WTC11 (cell line): ENCODE measurements at regions not wholly inside any gene's neighbourhood (a gene's known extent, or its start where the extent isn't known, plus 50 kb on each side); places are given as distances from the start of the nearest gene placed in this dataset.

Experiments
- ATF3 ChIP-seq: sonication (generic); formaldehyde crosslinking; conservative IDR thresholded peaks from 2 replicates; pipeline ENCODE4 v1.8.1; 2022; ENCODE audit warnings: mild to moderate bottlenecking, missing genetic modification reagents
- CTCF ChIP-seq: fragments of 200-600 bp; IDR thresholded peaks from 2 replicates; pipeline ENCODE4 v1.8.0; 2022; ENCODE audit warnings: antibody characterized with exemption
- FOXJ3 ChIP-seq: sonication (generic); formaldehyde crosslinking; IDR thresholded peaks from 2 replicates; pipeline ENCODE4 v1.9.0; 2021; ENCODE audit warnings: missing genetic modification reagents, mild to moderate bottlenecking, borderline replicate concordance
- NFYB ChIP-seq: sonication (generic); formaldehyde crosslinking; conservative IDR thresholded peaks from 2 replicates; pipeline ENCODE4 v1.8.0; 2022; ENCODE audit warnings: low read depth, missing genetic modification reagents
- NR1H2 ChIP-seq: sonication (generic); formaldehyde crosslinking; IDR thresholded peaks from 2 replicates; pipeline ENCODE4 v1.9.0; 2021; ENCODE audit warnings: mild to moderate bottlenecking, moderate library complexity, missing genetic modification reagents
- NR2C2 ChIP-seq: sonication (generic); formaldehyde crosslinking; IDR thresholded peaks from 2 replicates; pipeline ENCODE4 v1.8.0; 2022; ENCODE audit warnings: mild to moderate bottlenecking, missing genetic modification reagents

GRCh38 chr2:122011493-122012270 is 256.2 kb downstream of the TSN start:
- TF ChIP-seq CTCF (no peak), NR1H2 (CRISPR knock-in tag) (no peak), NR2C2 (CRISPR knock-in tag) (no peak), FOXJ3 (CRISPR knock-in tag) (no peak), ATF3 (CRISPR knock-in tag) (no peak), NFYB (CRISPR knock-in tag) (no peak)
